ENCODE measurements at regions not wholly inside any gene's neighbourhood (a gene's known extent, or its start where the extent isn't known, plus 50 kb on each side); places are given as distances from the start of the nearest gene placed in this dataset.

DNA sequence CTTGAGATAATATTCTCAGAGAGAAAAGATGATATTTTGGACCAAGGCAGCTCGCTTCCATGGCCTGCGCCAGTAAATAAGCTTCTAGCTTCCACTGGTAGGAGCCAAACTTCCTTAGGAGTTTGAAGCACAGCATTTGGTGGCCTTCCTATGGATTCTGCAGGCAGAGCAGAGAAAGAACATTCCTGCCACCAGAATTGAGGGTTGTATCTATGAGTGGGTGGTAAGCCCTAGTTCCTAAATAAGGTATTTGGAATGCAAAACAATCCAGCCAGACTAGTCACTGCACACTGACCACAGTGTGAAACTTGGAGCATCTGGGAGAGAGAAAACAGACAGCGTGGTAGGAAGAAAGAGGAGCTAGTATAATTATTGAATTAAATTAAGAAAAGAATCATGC lies 54.1 kb upstream of the BCAR3 start:
- Histone ChIP-seq H4K20me1 (no peaks in the 10 kb centered on the region), H3K4me1 (peaks cover 50% of the 10 kb centered on the region), H3K9ac (no peak overlapping the region), H3K27me3 (no peaks in the 10 kb centered on the region), H3K27ac (no peak overlapping the region), H3K4me2 (no peak overlapping the region), H3K9me3 (no peaks in the 10 kb centered on the region), H3K4me3 (no peak overlapping the region), H3K36me3 (no peaks in the 10 kb centered on the region)
- TF ChIP-seq Cebpa-rat (IDR thresholded peaks at IDR 0.05), result no peak

DNA sequence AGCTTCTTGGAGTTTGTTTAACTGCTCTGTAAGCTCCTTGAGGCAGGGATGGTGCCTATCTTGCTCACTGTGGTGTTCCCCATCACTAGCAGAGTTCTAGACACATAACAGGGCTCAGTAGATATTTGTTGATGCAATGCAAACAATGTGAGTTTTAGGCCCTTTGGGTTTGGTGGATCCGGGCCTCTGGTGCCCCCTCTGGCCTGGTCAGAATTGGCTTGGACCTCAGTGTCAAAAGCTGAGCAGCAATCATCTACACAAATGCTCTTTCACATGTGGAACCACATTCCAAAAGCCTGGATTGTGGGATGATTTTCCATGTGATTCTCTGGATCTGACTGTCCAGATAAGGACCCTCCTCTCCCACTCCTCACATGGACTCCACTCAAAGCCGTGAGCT lies 53.4 kb upstream of the BCAR3 start:
- Histone ChIP-seq H3K27me3 (no peaks in the 10 kb centered on the region), H3K36me3 (no peaks in the 10 kb centered on the region), H3K27ac (no peak overlapping the region), H3K4me1 (peaks cover 42% of the 10 kb centered on the region), H3K4me2 (no peak overlapping the region), H4K20me1 (no peaks in the 10 kb centered on the region), H3K9me3 (no peaks in the 10 kb centered on the region), H3K9ac (no peak overlapping the region), H3K4me3 (no peak overlapping the region)
- no peak for TF ChIP-seq Cebpa-rat (IDR thresholded peaks at IDR 0.05)

DNA sequence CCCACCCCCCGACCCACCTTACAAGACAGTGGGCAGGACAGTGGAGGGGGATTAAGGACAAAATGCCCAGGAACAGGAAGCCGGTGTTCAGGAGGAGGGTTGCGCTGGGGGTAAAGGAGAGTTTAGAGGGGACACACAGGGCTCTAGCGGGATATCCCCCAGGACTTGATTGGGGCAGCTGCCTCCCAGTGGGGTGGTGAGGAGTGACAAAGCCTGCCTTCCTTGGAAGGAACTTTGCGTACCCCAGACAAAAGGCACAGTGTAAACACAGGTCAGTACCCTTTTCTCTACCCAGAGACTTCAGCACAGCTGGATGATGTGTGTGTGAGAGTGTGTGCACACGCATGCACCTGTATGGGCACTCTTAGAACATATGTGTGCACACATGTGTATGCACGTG lies 51.7 kb upstream of the BCAR3 start:
- Histone ChIP-seq H3K36me3 (no peaks in the 10 kb centered on the region), H3K4me2 (peak overlapping the region; percentile 74), H3K4me1 (peaks cover 26% of the 10 kb centered on the region), H3K9ac (no peak overlapping the region), H3K27ac (peak overlapping the region; percentile 59; the same call in 1 of the 2 replicates), H3K27me3 (no peaks in the 10 kb centered on the region), H3K4me3 (no peak overlapping the region), H4K20me1 (no peaks in the 10 kb centered on the region), H3K9me3 (no peaks in the 10 kb centered on the region)
- no peak for TF ChIP-seq Cebpa-rat (IDR thresholded peaks at IDR 0.05)

DNA sequence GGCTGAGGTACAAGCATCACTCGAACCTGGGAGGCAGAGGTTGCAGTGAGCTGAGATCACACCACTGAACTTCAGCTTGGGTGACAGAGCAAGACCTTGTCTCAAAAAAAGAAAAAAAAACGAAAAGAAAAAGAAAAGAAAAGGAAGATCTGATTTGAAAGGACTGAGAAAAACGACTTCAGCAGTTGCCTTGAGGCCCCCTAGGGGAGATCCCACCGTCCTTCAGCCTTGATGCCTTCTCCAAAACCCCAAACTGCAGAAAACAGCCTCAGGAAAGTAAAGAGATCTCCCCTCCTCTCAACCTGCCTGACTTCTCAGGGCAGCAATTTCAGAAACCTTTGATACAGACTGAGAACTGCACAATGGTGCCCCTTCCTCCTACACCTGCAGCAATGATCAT lies 50.9 kb upstream of the BCAR3 start:
- H3K4me1 ChIP-seq, result peaks cover 25% of the 10 kb centered on the region
- H4K20me1 ChIP-seq, result no peaks in the 10 kb centered on the region
- no peaks in the 10 kb centered on the region for H3K27me3 ChIP-seq
- no peak overlapping the region for H3K4me3 ChIP-seq
- peak overlapping the region; percentile 74 for H3K4me2 ChIP-seq
- no peak overlapping the region; the same call in 1 of the 2 replicates for H3K27ac ChIP-seq
- TF ChIP-seq Cebpa-rat (IDR thresholded peaks at IDR 0.05), result no peak
- H3K9ac ChIP-seq, result no peak overlapping the region
- no peaks in the 10 kb centered on the region for H3K36me3 ChIP-seq
- H3K9me3 ChIP-seq, result no peaks in the 10 kb centered on the region

Data from BLaER1 (cell line).